Medulla oblongata (tissue), 1 donor: ENCODE measurements at regions not wholly inside any gene's neighbourhood (a gene's known extent, or its start where the extent isn't known, plus 50 kb on each side); places are given as distances from the start of the nearest gene placed in this dataset.

Experiments
- DNase-seq: peaks from one replicate; pipeline ENCODE4 v3.0.0-alpha.2; 2015; ENCODE audit errors: extremely low spot score

GRCh38 chr1:96281491-96281890 lies 440.1 kb upstream of the PTBP2 start:
- DNase-seq = no peak

- no peak for DNase-seq
Observed at GRCh38 chr1:96290033-96290432, 431.6 kb upstream of the PTBP2 start.

- no peak for DNase-seq
Observed at GRCh38 chr1:96290801-96291200, 430.8 kb upstream of the PTBP2 start.

- DNase-seq = no peak
Observed at GRCh38 chr1:96291468-96291867, 430.1 kb upstream of the PTBP2 start.

GRCh38 chr1:96292141-96292540 lies 429.4 kb upstream of the PTBP2 start:
- no peak for DNase-seq

- no peak for DNase-seq
Observed at GRCh38 chr1:96296991-96297390, 424.6 kb upstream of the PTBP2 start.

GRCh38 chr1:96306809-96307560 lies 414.6 kb upstream of the PTBP2 start:
- DNase-seq = no peak

- no peak for DNase-seq
Observed at GRCh38 chr1:96308314-96308713, 413.3 kb upstream of the PTBP2 start.

GRCh38 chr1:96309783-96310182 lies 411.8 kb upstream of the PTBP2 start:
- DNase-seq = no peak

GRCh38 chr1:96313216-96313615 lies 408.4 kb upstream of the PTBP2 start:
- no peak for DNase-seq

- no peak for DNase-seq
Observed at GRCh38 chr1:96329121-96329520, 392.5 kb upstream of the PTBP2 start.

GRCh38 chr1:96331596-96331995 lies 390.0 kb upstream of the PTBP2 start:
- no peak for DNase-seq

- no peak for DNase-seq
Observed at GRCh38 chr1:96333522-96334235, 387.9 kb upstream of the PTBP2 start.

GRCh38 chr1:96334236-96334557 lies 387.4 kb upstream of the PTBP2 start:
- DNase-seq = no peak

- DNase-seq = no peak
Observed at GRCh38 chr1:96338622-96339021, 383.0 kb upstream of the PTBP2 start.

- DNase-seq = no peak
Observed at GRCh38 chr1:96340686-96341085, 380.9 kb upstream of the PTBP2 start.

- DNase-seq = no peak
Observed at GRCh38 chr1:96346719-96347118, 374.9 kb upstream of the PTBP2 start.

- no peak for DNase-seq
Observed at GRCh38 chr1:96349896-96350295, 371.7 kb upstream of the PTBP2 start.

GRCh38 chr1:96352733-96353132 lies 368.9 kb upstream of the PTBP2 start:
- DNase-seq = no peak

GRCh38 chr1:96355521-96355920 lies 366.1 kb upstream of the PTBP2 start:
- no peak for DNase-seq

- no peak for DNase-seq
Observed at GRCh38 chr1:96355961-96356360, 365.6 kb upstream of the PTBP2 start.

- DNase-seq = no peak
Observed at GRCh38 chr1:96357141-96357765, 364.3 kb upstream of the PTBP2 start.

- DNase-seq = no peak
Observed at GRCh38 chr1:96358057-96358456, 363.5 kb upstream of the PTBP2 start.
